Kidney tubule cell (primary cell): ENCODE measurements at regions not wholly inside any gene's neighbourhood (a gene's known extent, or its start where the extent isn't known, plus 50 kb on each side); places are given as distances from the start of the nearest gene placed in this dataset.

Source experiments
- DNase-seq: peaks from one replicate; pipeline ENCODE4 v3.0.0-alpha.2; 2018; ENCODE audit warnings: low spot score

- no peak for DNase-seq
These were observed 51.5 kb upstream of the ANTXR2 start for GRCh38 chr4:80124246-80125211.
